SJSA1 (cell line): ENCODE measurements at regions not wholly inside any gene's neighbourhood (a gene's known extent, or its start where the extent isn't known, plus 50 kb on each side); places are given as distances from the start of the nearest gene placed in this dataset.

Experiments used
- DNase-seq, 2 experiments: peaks; one replicate each; pipeline ENCODE4 v3.0.0-alpha.2; 2015 to 2020; ENCODE audit warnings: low spot score in 2 of 2, low read depth in 1 of 2
- H3K27ac ChIP-seq: fragments of 250-450 bp; sonication (Bioruptor Pico); 2 replicates; pipeline ENCODE4 v1.5.1; 2020; ENCODE audit warnings: mild to moderate bottlenecking, moderate library complexity
- H3K27me3 ChIP-seq: fragments of 250-450 bp; sonication (Bioruptor Pico); replicated peaks from 2 replicates; pipeline ENCODE4 v1.5.1; 2020; ENCODE audit warnings: mild to moderate bottlenecking, moderate library complexity
- H3K36me3 ChIP-seq: fragments of 250-450 bp; sonication (Bioruptor Pico); 2 replicates; pipeline ENCODE4 v1.5.1; 2020; ENCODE audit warnings: mild to moderate bottlenecking
- H3K4me1 ChIP-seq: fragments of 250-450 bp; sonication (Bioruptor Pico); replicated peaks from 2 replicates; pipeline ENCODE4 v1.6.1; 2021; ENCODE audit warnings: mild to moderate bottlenecking
- H3K4me3 ChIP-seq: fragments of 250-450 bp; sonication (Bioruptor Pico); 2 replicates; pipeline ENCODE4 v1.5.1; 2020; ENCODE audit warnings: mild to moderate bottlenecking
- H3K9me3 ChIP-seq: fragments of 250-450 bp; sonication (Bioruptor Pico); replicated peaks from 2 replicates; pipeline ENCODE4 v1.5.1; 2020; ENCODE audit warnings: mild to moderate bottlenecking

DNA sequence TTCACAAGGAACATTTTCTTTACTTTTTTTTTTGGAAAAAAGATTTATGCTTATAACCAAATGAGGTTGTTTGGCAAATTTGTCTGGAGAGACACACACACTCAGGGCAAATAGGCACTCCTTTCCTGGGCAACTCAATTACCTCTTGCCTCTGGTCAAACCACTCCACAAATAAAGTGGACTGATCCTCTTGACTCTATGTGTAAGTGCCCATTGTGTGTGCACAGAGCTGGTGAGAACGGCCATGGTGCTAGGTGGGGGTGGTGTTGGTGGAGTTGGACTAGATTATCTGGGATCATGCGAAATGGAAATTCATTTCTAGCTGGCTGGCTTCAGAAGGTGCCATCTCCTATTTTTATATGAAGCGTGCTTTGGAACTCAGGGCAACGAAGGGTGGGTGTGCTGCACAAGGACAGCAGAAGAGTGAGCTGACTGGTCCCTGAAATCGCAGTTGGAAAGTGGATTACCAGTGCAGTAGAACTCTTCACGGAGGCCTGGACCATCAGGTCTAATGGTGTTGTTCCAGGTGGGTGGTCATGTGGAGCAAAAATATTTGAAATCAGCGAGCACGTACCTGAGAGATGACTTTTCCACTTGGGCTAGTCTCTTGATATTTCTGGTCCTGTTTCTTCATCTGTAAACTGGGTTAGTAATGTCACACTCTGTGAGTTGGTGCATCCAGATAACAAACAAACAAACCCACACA lies 149.9 kb downstream of the RPIA start:
- H3K36me3 ChIP-seq: no peaks in the 10 kb centered on the region
- DNase-seq: no peak

DNA sequence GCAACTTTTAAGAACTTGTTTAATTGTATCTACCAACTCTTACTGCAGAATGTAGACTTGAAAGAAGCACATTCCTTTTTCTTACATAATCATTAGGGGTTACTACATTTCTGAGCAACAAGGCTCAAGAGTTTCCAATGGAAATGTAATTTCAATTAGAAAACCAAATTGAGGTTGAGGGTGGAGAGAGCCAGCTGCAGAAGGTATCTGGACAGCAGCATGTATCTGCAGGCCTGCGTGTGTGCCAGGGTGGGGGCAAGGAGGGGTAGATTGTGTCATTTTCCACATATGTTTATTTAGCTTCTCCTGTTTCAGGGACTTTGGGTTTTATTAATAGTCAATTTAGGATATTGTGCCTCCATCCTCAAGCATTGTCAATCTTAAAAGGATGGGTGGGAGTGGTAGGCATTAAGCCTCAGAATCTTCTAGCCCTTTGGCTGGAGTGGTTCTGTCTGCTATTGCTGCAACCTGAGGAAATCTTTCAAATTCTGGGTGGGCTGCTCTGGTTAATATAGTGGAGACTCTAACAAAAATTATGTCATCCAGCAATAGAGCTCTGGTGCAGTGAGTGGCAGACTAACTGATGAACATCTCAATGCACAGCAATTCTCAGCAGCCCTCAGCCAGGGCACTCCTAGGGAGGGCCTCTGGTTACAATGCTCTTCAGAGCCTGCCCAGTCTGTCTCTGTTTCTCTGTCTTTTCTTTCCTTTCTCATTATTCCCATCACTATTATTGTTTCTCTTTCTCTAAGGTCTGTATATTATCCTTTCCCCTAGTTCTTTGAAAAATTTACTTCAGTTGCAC lies 151.4 kb downstream of the RPIA start:
- no peaks in the 10 kb centered on the region for H3K27me3 ChIP-seq
- H3K36me3 ChIP-seq: no peaks in the 10 kb centered on the region
- no peak for DNase-seq
- no peak overlapping the region for H3K4me3 ChIP-seq
- no peaks in the 10 kb centered on the region for H3K4me1 ChIP-seq
- H3K9me3 ChIP-seq: no peaks in the 10 kb centered on the region
- no peak overlapping the region for H3K27ac ChIP-seq

More for the DNA sequence above, 149.9 kb downstream of the RPIA start:
- Histone ChIP-seq H3K4me1 (no peaks in the 10 kb centered on the region), H3K27me3 (no peaks in the 10 kb centered on the region), H3K27ac (no peak overlapping the region), H3K4me3 (no peak overlapping the region), H3K9me3 (no peaks in the 10 kb centered on the region)

DNA sequence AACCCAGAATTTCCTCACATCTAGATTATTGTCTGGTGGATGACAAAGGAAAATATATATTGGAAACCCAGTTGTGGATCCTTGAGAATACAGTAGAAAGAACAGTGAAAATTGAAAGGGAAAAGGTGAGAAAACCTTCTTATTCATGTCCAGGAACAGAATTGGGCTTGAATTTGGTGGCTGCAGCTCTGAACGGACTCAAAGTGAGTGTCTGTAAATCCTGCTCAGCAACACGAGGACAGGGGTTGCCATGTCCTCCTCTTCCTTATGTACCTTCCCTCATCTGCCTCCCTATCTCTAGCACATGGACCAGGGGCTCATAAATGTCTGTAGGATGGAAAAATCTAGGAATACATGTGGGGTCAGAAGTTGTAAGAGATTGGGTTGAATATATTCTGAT lies 152.2 kb downstream of the RPIA start:
- no peak overlapping the region for H3K4me3 ChIP-seq
- H3K27ac ChIP-seq: no peak overlapping the region
- no peaks in the 10 kb centered on the region for H3K4me1 ChIP-seq
- no peaks in the 10 kb centered on the region for H3K36me3 ChIP-seq
- H3K27me3 ChIP-seq: no peaks in the 10 kb centered on the region
- no peaks in the 10 kb centered on the region for H3K9me3 ChIP-seq
- DNase-seq: no peak

DNA sequence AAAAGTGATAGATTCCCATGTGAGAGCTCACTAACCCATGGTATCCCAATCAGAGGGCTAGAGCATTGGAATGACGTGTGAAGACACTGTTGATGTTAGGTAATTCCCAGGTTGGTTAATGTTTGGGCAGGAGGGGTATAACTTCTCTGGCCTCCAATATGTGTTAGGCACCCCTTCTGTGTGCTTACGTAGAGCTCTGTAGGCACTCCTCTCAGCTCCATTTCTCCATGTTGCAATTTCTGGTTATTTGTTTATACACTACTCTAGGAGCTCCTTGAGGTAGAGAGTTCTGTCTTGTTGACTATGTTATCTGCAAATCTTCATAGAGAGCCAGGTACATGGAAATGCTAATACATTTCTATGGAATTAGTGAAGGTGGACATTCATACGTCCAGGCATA lies 153.5 kb downstream of the RPIA start:
- no peaks in the 10 kb centered on the region for H3K9me3 ChIP-seq

DNA sequence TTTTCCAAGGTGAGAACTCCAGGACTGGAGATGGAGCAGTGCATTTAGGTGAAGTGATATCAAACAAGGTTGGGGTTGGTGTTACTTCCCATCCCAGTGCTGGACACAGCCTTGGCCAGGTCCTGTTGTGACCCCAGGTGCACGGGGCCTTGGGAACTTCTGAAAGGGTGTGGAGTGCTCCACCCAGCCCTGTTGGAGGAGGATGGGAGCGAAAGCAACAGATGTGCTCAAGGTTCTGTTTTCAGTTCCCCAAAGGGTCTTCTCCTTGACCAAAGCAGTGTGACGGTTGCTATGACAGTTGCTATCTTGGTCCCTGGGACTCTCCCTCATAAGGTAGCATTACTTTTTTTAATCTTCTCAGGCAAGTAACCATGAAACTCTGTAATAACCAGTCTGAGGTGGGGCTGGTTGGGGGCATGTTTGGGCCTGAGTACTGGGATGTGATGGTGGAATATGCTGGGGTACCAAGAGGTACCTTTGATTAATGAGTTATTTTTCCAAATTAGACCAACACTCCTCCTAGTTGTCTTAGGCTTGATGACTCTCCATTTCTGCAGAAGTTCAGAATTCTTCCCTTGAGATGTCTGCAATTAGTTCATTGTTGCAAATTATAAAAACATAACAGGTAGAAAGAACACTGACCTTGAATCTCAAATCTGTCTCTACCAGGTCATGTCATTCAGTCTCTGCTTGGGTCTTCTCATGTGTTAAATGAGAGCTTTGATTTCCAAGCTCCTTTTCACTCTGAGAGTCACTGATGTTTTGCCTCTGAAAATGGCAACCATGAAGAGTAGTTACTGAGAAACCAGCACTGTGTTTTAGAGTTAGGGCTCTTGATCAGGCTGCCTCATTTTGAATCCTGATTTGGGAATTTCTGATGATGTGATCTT lies 154.5 kb downstream of the RPIA start:
- H3K27me3 ChIP-seq: 0 out of 2 replicates have a peak, but pooled peaks cover 4% of the 10 kb centered on the region
- no peak overlapping the region for H3K27ac ChIP-seq
- no peaks in the 10 kb centered on the region for H3K4me1 ChIP-seq
- no peaks in the 10 kb centered on the region for H3K36me3 ChIP-seq
- H3K4me3 ChIP-seq: no peak overlapping the region
- no peak for DNase-seq
- no peaks in the 10 kb centered on the region for H3K9me3 ChIP-seq

More for the DNA sequence above, 153.5 kb downstream of the RPIA start:
- Histone ChIP-seq H3K4me1 (no peaks in the 10 kb centered on the region), H3K27me3 (no peaks in the 10 kb centered on the region), H3K27ac (no peak overlapping the region), H3K4me3 (no peak overlapping the region), H3K36me3 (no peaks in the 10 kb centered on the region)
- DNase-seq: no peak

DNA sequence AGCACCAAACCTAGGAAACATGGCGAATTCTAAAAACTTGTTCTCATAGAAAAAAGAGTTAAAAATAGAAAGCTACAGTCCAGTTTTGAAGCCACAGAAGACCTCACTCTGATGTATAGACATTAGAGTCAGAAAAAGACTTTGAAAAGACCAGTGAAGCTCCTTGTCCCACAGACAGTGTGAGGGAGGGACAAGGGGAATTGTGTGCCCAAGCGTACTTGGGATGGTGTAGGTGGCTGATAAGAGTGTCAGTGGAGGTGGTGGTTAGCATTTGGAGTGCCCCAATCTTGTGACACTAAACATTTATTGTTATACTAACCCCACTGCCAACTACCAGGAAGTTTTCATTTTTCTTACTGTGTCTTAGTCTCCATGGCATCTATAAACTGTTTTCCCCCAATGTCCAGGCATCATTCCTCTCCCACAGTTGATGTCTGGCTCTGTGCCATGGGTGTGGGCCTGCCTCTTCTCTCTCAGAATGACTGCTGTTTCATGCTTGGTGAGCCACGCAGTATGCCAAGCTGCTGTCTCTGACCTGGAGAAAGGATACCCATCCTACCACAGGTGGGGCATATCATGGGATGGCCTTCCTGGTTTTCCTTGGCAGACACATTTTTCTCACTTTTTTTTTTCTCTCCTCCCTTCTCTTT lies 161.4 kb downstream of the RPIA start:
- H3K9me3 ChIP-seq: no peaks in the 10 kb centered on the region
- DNase-seq: no peak
- no peaks in the 10 kb centered on the region for H3K36me3 ChIP-seq
- no peaks in the 10 kb centered on the region for H3K4me1 ChIP-seq
- no peak overlapping the region for H3K27ac ChIP-seq
- H3K4me3 ChIP-seq: no peak overlapping the region
- peaks cover 8% of the 10 kb centered on the region; the same call in 1 of the 2 replicates for H3K27me3 ChIP-seq

DNA sequence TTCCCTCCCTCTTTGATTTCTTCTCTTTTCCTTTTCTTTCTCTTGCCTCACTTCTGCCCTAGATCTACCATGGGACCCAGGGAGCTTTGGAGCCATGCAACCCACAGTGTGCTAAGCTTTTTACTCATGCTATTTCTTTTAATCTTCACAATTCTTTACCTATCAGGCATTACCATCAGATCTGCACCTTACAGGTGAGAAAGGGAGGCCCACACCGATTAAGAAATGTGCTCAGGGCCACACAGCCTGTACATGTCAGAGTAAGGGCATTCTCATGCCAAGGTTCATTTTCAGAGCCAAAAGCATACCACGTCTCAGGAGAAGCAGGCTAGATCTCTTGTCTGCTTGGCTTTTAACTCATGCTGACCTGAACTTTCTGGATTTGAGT lies 161.9 kb downstream of the RPIA start:
- no peak for DNase-seq
- H3K27ac ChIP-seq: no peak overlapping the region
- H3K4me1 ChIP-seq: no peaks in the 10 kb centered on the region
- peaks cover 8% of the 10 kb centered on the region; the same call in 1 of the 2 replicates for H3K27me3 ChIP-seq
- no peaks in the 10 kb centered on the region for H3K9me3 ChIP-seq
- no peaks in the 10 kb centered on the region for H3K36me3 ChIP-seq
- no peak overlapping the region for H3K4me3 ChIP-seq

DNA sequence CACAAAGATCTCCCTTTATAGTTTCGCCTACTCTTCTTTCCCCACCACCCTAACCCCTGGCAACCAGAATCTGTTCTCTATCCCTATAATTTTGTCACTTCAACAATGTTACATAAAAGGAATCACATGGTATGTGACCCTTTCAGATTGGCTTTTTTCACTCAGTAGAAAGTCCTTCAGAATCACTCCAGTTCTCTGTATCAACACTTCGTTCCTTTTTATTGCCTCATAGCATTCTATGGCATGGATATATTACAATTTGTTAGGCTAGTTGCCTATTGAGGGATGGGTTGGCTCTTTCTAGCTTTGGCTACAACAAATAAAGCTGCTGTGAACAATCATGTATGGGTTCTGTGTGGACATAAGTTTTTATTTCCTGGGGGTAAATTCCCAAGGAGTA lies 163.1 kb downstream of the RPIA start:
- H3K4me3 ChIP-seq: no peak overlapping the region
- no peaks in the 10 kb centered on the region for H3K9me3 ChIP-seq
- H3K27me3 ChIP-seq: peaks cover 8% of the 10 kb centered on the region; the same call in 1 of the 2 replicates
- no peaks in the 10 kb centered on the region for H3K4me1 ChIP-seq
- no peak overlapping the region for H3K27ac ChIP-seq
- no peak for DNase-seq
- H3K36me3 ChIP-seq: no peaks in the 10 kb centered on the region

DNA sequence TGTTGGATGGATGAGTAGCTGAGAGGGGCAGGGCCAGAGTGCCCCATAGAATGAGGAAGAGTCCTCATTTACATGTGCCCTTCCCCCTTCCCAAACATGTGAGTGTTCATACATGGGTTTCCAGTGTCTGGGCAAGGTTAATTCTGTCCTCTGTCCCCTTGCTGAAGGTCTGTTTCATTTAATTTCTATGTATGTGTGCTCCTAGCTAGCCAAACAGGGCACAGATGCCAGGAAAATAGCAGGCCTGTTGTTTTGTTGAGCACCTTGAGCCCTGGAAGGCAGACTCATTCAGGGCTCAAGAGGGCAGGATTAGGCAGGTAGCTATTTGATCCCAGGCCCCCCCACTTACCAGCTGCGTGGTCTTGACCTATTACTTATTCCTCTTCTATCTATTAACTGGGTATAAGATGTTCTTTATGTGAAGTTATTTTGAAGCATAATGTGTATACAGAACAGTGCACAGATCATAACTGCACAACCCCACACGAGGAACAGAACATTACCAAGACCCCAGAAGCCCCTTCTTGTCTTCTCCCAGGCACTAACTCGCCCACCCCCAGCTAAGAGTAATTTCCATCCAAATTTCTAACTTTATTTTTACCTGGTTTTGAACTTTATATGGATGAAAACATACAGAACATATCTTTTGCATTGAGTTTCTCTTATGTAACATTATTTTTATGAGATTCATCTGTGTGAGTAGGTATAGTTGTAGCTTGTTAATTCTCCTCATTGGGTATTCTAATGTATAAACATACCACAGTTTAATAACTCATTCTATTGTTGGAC lies 164.3 kb downstream of the RPIA start:
- no peaks in the 10 kb centered on the region for H3K9me3 ChIP-seq
- H3K4me1 ChIP-seq: no peaks in the 10 kb centered on the region
- no peak overlapping the region for H3K4me3 ChIP-seq
- no peak for DNase-seq
- H3K27ac ChIP-seq: no peak overlapping the region
- H3K27me3 ChIP-seq: peaks cover 5% of the 10 kb centered on the region; the same call in 1 of the 2 replicates
- no peaks in the 10 kb centered on the region for H3K36me3 ChIP-seq

DNA sequence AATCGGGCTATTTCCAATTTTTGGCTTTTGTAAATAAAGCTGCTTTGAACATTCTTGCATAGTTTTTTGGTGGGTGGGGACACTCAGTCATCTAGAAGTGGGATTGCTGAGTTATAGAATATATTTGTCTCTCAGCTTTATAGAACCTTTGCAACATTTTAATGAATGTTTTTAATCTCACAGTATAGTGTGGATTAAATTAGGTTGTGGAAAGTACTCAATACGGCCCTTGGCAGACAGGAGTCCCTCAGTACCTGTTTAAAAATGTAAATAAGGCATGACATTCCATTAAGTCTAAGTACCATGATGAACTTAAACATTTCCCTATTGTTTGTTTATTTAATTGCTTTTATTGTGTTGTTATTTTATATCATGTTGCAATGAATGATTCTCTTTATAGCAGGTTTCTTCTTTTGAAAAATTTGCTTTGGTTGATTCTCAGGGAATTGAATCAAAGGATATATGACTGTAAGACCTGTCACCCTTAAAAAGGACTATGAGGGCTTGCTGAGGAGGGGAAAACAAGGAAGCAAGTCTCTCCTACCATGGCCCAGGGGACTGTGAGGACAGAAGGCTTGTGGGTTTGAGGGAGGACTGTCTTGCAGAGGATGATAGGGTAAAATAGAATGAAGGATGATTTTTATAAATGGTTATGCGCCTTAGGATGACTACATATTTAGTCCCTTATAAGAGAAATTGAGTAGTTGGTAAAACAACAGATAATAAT lies 165.1 kb downstream of the RPIA start:
- DNase-seq: no peak
- Histone ChIP-seq H3K4me1 (no peaks in the 10 kb centered on the region), H3K27ac (no peak overlapping the region), H3K27me3 (peaks cover 2% of the 10 kb centered on the region; the same call in 1 of the 2 replicates), H3K4me3 (no peak overlapping the region), H3K36me3 (no peaks in the 10 kb centered on the region), H3K9me3 (no peaks in the 10 kb centered on the region)

DNA sequence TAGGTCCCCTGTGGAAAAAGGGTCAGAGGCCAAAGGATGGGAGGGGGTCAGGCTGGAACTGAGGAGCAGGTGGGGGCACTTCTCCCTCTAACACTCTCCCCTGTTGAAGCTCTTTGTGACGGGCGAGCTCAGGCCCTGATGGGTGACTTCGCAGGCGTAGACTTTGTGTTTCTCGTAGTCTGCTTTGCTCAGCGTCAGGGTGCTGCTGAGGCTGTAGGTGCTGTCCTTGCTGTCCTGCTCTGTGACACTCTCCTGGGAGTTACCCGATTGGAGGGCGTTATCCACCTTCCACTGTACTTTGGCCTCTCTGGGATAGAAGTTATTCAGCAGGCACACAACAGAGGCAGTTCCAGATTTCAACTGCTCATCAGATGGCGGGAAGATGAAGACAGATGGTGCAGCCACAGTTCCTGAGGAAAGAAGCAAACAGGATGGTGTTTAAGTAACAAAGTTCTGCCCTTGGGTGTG lies 165.8 kb downstream of the RPIA start:
- no peak for DNase-seq

DNA sequence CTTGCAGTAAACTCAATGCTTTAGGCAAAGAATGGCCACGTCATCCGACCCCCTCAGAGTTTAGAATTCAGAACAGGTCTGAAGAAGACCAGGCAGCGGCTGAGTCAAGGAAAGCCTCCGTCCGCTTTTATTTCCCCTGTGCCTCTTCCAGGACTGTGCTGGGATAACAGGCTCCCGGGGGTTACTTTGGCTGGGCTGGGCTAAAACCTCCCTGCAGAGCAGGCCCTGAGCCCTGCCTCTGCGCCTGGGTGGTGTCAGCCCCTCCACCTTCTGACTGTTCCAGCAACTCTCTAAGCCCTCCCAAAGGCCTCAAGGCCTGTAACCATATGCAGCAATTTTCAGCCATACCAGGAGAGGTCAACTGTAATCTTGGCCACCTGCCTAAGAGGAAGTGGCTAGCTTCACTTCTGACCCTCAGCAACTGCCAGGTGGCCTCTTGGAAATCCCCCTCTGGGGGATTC lies 166.5 kb downstream of the RPIA start:
- H3K9me3 ChIP-seq: no peaks in the 10 kb centered on the region
- no peaks in the 10 kb centered on the region for H3K27me3 ChIP-seq
- H3K27ac ChIP-seq: no peak overlapping the region
- H3K4me1 ChIP-seq: no peaks in the 10 kb centered on the region
- no peak for DNase-seq
- no peaks in the 10 kb centered on the region for H3K36me3 ChIP-seq
- no peak overlapping the region for H3K4me3 ChIP-seq

More for the DNA sequence above, 165.8 kb downstream of the RPIA start:
- Histone ChIP-seq H3K27me3 (no peaks in the 10 kb centered on the region), H3K9me3 (no peaks in the 10 kb centered on the region), H3K36me3 (no peaks in the 10 kb centered on the region), H3K4me1 (no peaks in the 10 kb centered on the region), H3K27ac (no peak overlapping the region), H3K4me3 (no peak overlapping the region)
